ENCODE measurements at regions not wholly inside any gene's neighbourhood (a gene's known extent, or its start where the extent isn't known, plus 50 kb on each side); places are given as distances from the start of the nearest gene placed in this dataset.

DNA sequence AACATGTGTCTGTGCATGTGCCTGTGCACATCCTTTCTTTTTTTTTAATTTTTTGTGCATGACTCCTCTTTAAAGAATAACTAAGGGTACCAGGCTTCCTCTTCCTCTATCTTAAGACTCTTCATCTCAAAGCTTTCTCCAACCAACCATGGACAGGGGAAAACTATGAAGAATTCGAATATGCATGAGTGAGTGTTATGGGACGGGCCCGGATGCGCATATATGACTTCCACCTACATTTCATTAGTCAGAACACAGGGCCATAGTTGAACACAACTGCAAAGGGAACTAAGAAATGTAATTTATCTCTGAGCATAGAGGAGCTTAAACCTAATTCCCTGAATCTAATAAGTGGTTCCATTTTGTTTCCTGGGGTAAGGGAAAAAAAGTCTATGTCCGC, 270.3 kb upstream of the SORCS1 start:
- Histone ChIP-seq H3K27ac (no peak overlapping the region), H3K4me1 (ENCODE audit: insufficient read depth) (no peaks in the 10 kb centered on the region), H3K4me3 (no peak overlapping the region), H3K9me3 (no peaks in the 10 kb centered on the region), H3K27me3 (no peaks in the 10 kb centered on the region), H3K36me3 (no peaks in the 10 kb centered on the region)
- DNase-seq, result no peak
- TF ChIP-seq, protein P1, sequence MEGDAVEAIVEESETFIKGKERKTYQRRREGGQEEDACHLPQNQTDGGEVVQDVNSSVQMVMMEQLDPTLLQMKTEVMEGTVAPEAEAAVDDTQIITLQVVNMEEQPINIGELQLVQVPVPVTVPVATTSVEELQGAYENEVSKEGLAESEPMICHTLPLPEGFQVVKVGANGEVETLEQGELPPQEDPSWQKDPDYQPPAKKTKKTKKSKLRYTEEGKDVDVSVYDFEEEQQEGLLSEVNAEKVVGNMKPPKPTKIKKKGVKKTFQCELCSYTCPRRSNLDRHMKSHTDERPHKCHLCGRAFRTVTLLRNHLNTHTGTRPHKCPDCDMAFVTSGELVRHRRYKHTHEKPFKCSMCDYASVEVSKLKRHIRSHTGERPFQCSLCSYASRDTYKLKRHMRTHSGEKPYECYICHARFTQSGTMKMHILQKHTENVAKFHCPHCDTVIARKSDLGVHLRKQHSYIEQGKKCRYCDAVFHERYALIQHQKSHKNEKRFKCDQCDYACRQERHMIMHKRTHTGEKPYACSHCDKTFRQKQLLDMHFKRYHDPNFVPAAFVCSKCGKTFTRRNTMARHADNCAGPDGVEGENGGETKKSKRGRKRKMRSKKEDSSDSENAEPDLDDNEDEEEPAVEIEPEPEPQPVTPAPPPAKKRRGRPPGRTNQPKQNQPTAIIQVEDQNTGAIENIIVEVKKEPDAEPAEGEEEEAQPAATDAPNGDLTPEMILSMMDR (IDR thresholded peaks at IDR 0.05), result no peak
- no peak for TF ChIP-seq EP300 (IDR thresholded peaks at IDR 0.05)
- no peak for TF ChIP-seq POLR2A (IDR thresholded peaks at IDR 0.05)
- intact Hi-C loops (cut with DNase I), result no loop called here
- 74 to 96% (median 92%) methylated on average over 5 of the region's 5 CpGs for WGBS, 3 donors

DNA sequence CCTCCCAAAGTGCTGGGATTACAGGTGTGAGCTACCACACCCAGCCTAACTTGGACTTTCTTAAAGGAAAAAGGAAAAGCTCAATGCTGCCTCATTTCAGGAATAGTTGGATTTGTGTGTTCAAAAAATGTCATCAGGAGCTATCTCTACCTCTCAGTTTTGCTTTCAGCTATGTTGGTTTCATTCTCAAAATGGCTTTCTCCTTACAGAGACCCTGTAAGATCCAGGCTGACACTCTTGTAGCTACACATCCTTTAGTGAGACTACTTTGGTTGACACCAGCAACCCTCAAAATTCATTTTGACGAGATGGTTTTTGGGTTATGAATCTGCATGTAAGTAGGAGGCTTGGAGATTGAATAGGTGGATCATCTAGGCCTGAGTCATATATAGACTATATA, 269.7 kb upstream of the SORCS1 start:
- DNase-seq, result no peak
- intact Hi-C loops (cut with DNase I), result no loop called here
- H3K9me3 ChIP-seq, result no peaks in the 10 kb centered on the region
- 84 to 97% (median 86%) methylated on average over 1 of the region's 1 CpG for WGBS, 3 donors
- H3K27me3 ChIP-seq, result no peaks in the 10 kb centered on the region
- H3K27ac ChIP-seq, result no peak overlapping the region
- no peak overlapping the region for H3K4me3 ChIP-seq
- H3K36me3 ChIP-seq, result no peaks in the 10 kb centered on the region
- H3K4me1 ChIP-seq (ENCODE audit: insufficient read depth), result no peaks in the 10 kb centered on the region
- TF ChIP-seq, protein P1 (IDR thresholded peaks at IDR 0.05), result no peak
- TF ChIP-seq EP300 (IDR thresholded peaks at IDR 0.05), result no peak
- no peak for TF ChIP-seq POLR2A (IDR thresholded peaks at IDR 0.05)

DNA sequence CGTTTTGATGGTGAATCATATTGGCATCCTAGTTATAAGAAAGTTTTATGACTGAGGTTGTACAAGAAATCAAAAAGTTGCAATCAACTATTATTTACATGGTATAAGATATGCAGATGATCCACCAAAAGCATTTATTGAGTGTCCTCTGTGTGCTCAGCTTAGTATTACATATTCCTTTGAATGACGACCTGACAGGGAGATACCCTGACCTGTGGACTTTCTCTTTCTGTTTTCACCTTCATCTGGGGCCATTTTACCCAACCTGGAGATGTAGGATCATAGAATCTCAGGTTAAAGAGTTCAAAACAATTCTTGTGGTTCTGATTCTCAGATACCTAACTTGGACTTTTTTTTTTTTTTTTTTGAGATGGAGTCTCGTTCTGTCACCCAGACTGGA, 269.1 kb upstream of the SORCS1 start:
- Histone ChIP-seq H3K4me3 (no peak overlapping the region), H3K27me3 (no peaks in the 10 kb centered on the region), H3K36me3 (no peaks in the 10 kb centered on the region), H3K9me3 (no peaks in the 10 kb centered on the region), H3K27ac (no peak overlapping the region), H3K4me1 (ENCODE audit: insufficient read depth) (no peaks in the 10 kb centered on the region)
- intact Hi-C loops (cut with DNase I), result no loop called here
- 54 to 81% (median 77%) methylated on average over 3 of the region's 3 CpGs for WGBS, 3 donors
- TF ChIP-seq, protein P1 (IDR thresholded peaks at IDR 0.05), result no peak
- TF ChIP-seq POLR2A (IDR thresholded peaks at IDR 0.05), result no peak
- no peak for TF ChIP-seq EP300 (IDR thresholded peaks at IDR 0.05)
- DNase-seq, result no peak

DNA sequence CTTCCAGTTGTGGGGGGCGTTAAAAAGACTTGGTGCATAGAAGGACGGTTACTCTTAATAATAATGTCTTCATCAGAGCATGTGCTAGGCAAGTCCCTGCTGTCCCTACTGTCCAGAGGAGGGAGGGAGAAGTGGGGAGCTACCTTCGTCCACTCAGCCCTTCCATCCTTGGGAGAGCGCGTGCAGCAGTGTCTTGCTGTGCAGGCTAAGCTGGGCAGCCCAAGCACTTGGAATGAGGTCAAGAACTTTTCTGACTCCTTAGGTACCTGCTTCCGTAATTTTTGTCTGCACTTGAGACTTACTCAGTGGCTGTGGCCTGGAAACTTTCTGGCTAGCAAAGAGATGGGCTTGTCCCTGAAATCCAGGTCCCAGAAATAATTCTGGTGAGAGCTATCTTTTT, 265.9 kb upstream of the SORCS1 start:
- Histone ChIP-seq H3K27me3 (no peaks in the 10 kb centered on the region), H3K27ac (no peak overlapping the region), H3K4me1 (ENCODE audit: insufficient read depth) (no peaks in the 10 kb centered on the region), H3K9me3 (no peaks in the 10 kb centered on the region), H3K36me3 (no peaks in the 10 kb centered on the region), H3K4me3 (no peak overlapping the region)
- TF ChIP-seq, protein P1 (IDR thresholded peaks at IDR 0.05), result no peak
- TF ChIP-seq EP300 (IDR thresholded peaks at IDR 0.05) (no peak), POLR2A (IDR thresholded peaks at IDR 0.05) (no peak)
- intact Hi-C loops (cut with DNase I), result no loop called here
- 88 to 96% (median 89%) methylated on average over 6 of the region's 6 CpGs for WGBS, 3 donors
- no peak for DNase-seq

DNA sequence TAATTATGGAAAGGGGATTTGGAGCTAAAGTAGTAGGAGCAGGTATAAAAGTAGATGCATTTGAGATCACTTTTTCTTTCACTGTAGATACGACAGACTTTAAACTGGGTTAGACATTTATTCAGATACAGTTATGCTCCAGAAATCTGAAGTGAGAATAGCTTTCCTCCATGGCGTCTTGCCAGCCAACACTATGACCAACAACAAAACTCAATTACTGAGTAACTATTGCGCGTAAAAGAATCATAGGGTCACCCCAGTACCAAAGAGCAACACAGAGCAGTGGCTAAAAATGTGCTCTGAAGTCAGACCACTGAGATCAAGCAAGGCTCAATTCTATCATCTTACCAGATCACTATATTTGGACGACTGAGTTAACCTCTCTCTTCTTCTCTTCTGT, 262.5 kb upstream of the SORCS1 start:
- WGBS, 3 donors, result 71 to 81% (median 80%) methylated on average over 5 of the region's 5 CpGs
- Histone ChIP-seq H3K27ac (no peak overlapping the region), H3K36me3 (no peaks in the 10 kb centered on the region)

More for the DNA sequence above, 262.5 kb upstream of the SORCS1 start:
- no peaks in the 10 kb centered on the region for H3K4me1 ChIP-seq (ENCODE audit: insufficient read depth)
- H3K4me3 ChIP-seq, result no peak overlapping the region
- intact Hi-C loops (cut with DNase I), result no loop called here
- DNase-seq, result no peak
- no peaks in the 10 kb centered on the region for H3K9me3 ChIP-seq
- no peaks in the 10 kb centered on the region for H3K27me3 ChIP-seq
- TF ChIP-seq EP300 (IDR thresholded peaks at IDR 0.05) (no peak), POLR2A (IDR thresholded peaks at IDR 0.05) (no peak)
- TF ChIP-seq, protein P1 (IDR thresholded peaks at IDR 0.05), result no peak

Measured in ovary (tissue), 7 donors.